ENCODE measurements at regions not wholly inside any gene's neighbourhood (a gene's known extent, or its start where the extent isn't known, plus 50 kb on each side); places are given as distances from the start of the nearest gene placed in this dataset.
"Not testable (repeated sequence)": the region's sequence is repeated elsewhere in the genome, so short reads cannot be mapped to it uniquely, and the experiment has no call there.

GRCh38 chr3:159660901-159661300, 327.7 kb upstream of the IL12A start:
- no peak for TF ChIP-seq TAF1 (IDR thresholded peaks at IDR 0.05; ENCODE audit: borderline replicate concordance, low read depth, low read length)
- TF ChIP-seq POLR2AphosphoS5 (IDR thresholded peaks at IDR 0.05; ENCODE audit: low read depth, low read length) = no peak
- TF ChIP-seq POLR2A (IDR thresholded peaks at IDR 0.05; ENCODE audit: low read depth, low read length) = no peak
- DNase-seq (ENCODE audit: insufficient read length) = no peak
- no peak for FAIRE-seq

GRCh38 chr3:159662549-159662948, 326.1 kb upstream of the IL12A start:
- no peak for FAIRE-seq
- no peak for TF ChIP-seq POLR2AphosphoS5 (IDR thresholded peaks at IDR 0.05; ENCODE audit: low read depth, low read length)
- no peak for TF ChIP-seq POLR2A (IDR thresholded peaks at IDR 0.05; ENCODE audit: low read depth, low read length)
- TF ChIP-seq TAF1 (IDR thresholded peaks at IDR 0.05; ENCODE audit: borderline replicate concordance, low read depth, low read length) = no peak

DNA sequence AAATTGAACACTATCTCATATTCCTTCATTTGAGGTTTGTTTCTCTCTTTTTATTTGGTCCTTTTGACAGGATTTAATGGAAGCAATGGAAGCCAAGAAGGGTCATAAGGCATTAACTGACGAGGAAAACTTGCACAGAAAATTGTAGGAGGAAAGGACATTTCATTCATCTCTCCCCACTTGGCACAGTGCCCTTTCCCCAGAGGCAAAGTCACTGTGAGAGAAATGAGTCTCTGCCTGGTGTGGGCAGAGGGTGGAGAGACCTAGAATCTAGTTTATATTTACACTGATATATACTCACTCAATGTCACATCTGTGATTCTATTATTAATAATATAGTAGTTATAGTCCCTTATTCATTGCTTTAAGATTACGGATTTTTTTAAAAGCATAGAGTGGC, 324.6 kb upstream of the IL12A start:
- FAIRE-seq (no peak), DNase-seq (ENCODE audit: insufficient read length) (no peak)
- no peak for TF ChIP-seq TAF1 (IDR thresholded peaks at IDR 0.05; ENCODE audit: borderline replicate concordance, low read depth, low read length)
- TF ChIP-seq POLR2A (IDR thresholded peaks at IDR 0.05; ENCODE audit: low read depth, low read length) = no peak
- no peak for TF ChIP-seq POLR2AphosphoS5 (IDR thresholded peaks at IDR 0.05; ENCODE audit: low read depth, low read length)

More at GRCh38 chr3:159662549-159662948, 326.1 kb upstream of the IL12A start:
- DNase-seq (ENCODE audit: insufficient read length) = no peak

DNA sequence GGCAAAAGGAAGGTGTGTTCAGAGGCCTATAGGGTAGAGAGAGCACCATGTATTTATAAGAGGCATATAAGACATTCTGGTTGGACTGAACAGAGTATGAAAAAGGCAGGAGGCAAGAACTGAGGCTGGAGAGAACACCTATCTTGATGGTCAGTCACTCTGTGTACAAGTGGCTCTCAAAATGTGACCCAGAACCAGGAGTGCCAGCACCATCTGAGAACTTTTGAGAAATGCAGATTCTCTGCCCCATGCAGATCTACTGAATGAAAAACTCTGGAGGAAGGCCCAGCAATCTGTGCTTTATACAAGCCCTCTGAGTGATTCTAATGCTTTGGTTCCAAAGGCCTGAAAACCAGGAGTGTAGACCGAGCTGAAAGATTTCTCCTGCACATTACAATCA, 324.0 kb upstream of the IL12A start:
- DNase-seq (ENCODE audit: insufficient read length) (no peak), FAIRE-seq (no peak)
- TF ChIP-seq POLR2AphosphoS5 (IDR thresholded peaks at IDR 0.05; ENCODE audit: low read depth, low read length) (no peak), POLR2A (IDR thresholded peaks at IDR 0.05; ENCODE audit: low read depth, low read length) (no peak), TAF1 (IDR thresholded peaks at IDR 0.05; ENCODE audit: borderline replicate concordance, low read depth, low read length) (no peak)

GRCh38 chr3:159667261-159667660, 321.4 kb upstream of the IL12A start:
- FAIRE-seq = no peak
- TF ChIP-seq POLR2A (IDR thresholded peaks at IDR 0.05; ENCODE audit: low read depth, low read length) (no peak), TAF1 (IDR thresholded peaks at IDR 0.05; ENCODE audit: borderline replicate concordance, low read depth, low read length) (no peak), POLR2AphosphoS5 (IDR thresholded peaks at IDR 0.05; ENCODE audit: low read depth, low read length) (no peak)
- DNase-seq (ENCODE audit: insufficient read length) = no peak

GRCh38 chr3:159668461-159668860, 320.2 kb upstream of the IL12A start:
- DNase-seq (ENCODE audit: insufficient read length) (no peak), FAIRE-seq (no peak)
- TF ChIP-seq POLR2A (IDR thresholded peaks at IDR 0.05; ENCODE audit: low read depth, low read length) (no peak), POLR2AphosphoS5 (IDR thresholded peaks at IDR 0.05; ENCODE audit: low read depth, low read length) (no peak), TAF1 (IDR thresholded peaks at IDR 0.05; ENCODE audit: borderline replicate concordance, low read depth, low read length) (no peak)

- TF ChIP-seq POLR2A (IDR thresholded peaks at IDR 0.05; ENCODE audit: low read depth, low read length) = no peak
- no peak for TF ChIP-seq TAF1 (IDR thresholded peaks at IDR 0.05; ENCODE audit: borderline replicate concordance, low read depth, low read length)
- no peak for TF ChIP-seq POLR2AphosphoS5 (IDR thresholded peaks at IDR 0.05; ENCODE audit: low read depth, low read length)
- FAIRE-seq (no peak), DNase-seq (ENCODE audit: insufficient read length) (no peak)
Observed at GRCh38 chr3:159668990-159669476, 319.6 kb upstream of the IL12A start.

DNA sequence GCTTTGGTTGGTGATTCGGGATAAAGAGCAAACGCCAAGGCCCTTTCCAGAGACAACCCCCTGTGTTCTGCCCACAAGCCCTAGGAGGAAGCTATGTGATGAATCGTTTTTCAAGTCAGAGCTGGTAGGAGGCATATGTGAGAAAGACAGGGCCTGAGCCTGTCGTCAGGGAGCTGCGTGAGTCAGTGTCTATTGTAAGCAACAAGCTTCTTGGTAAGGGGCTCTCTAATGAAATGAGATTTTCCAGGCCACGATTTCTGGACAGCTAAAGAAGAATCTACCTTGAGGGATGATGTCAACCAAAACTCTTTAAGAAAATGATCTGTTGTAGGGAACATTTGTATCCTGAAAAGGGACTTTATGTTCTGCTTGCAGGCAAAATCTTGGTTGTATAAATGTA, 318.9 kb upstream of the IL12A start:
- FAIRE-seq (no peak), DNase-seq (ENCODE audit: insufficient read length) (no peak)
- TF ChIP-seq POLR2AphosphoS5 (IDR thresholded peaks at IDR 0.05; ENCODE audit: low read depth, low read length) (no peak), TAF1 (IDR thresholded peaks at IDR 0.05; ENCODE audit: borderline replicate concordance, low read depth, low read length) (no peak), POLR2A (IDR thresholded peaks at IDR 0.05; ENCODE audit: low read depth, low read length) (no peak)

DNA sequence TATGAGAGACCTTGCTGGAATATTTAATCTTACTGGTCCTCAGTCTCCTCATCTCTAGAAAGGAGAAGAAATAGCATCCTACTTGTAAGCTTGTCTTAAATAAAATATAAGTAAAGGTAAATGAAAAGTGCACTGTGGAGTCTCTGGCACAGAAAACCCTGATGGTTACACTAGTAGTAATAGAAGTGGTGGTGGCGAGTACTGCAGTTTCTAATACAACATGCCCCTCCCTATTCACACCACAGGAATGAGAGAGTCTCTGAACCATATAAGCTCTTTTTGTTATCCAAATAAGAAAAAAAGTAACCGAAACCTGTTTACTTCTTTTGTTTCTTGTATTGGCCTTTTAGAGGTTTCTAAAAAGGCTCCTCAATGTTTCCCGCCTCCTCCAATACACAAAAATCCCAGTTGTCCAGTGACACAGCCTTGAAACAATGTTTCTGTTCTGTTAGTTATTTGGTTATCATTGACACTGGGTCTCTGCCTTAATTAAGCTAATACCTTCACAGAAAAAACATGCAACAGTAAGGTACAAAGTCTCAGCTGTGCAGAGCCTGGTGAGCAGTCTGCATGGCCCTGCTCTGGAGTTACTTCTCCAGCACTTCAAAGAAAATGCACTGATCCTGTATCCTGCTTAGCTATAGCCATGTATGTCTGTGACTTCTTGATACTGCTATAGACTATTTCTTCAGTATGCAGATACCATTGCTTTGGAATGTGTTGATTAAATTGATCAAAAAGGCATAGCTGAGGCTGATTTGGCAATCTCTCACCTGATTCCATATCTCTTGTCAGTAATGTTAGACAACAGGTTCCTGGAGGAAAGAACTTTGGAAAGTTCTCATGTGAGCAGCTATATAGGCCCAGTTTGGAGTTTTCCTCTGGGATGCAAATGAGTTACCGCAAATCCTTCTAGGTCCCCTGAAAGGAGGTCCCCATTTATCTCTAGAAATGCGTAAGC, 315.6 kb upstream of the IL12A start:
- no peak for FAIRE-seq
- no peak for TF ChIP-seq POLR2AphosphoS5 (IDR thresholded peaks at IDR 0.05; ENCODE audit: low read depth, low read length)
- TF ChIP-seq TAF1 (IDR thresholded peaks at IDR 0.05; ENCODE audit: borderline replicate concordance, low read depth, low read length) = no peak
- no peak for TF ChIP-seq POLR2A (IDR thresholded peaks at IDR 0.05; ENCODE audit: low read depth, low read length)
- no peak for DNase-seq (ENCODE audit: insufficient read length)

DNA sequence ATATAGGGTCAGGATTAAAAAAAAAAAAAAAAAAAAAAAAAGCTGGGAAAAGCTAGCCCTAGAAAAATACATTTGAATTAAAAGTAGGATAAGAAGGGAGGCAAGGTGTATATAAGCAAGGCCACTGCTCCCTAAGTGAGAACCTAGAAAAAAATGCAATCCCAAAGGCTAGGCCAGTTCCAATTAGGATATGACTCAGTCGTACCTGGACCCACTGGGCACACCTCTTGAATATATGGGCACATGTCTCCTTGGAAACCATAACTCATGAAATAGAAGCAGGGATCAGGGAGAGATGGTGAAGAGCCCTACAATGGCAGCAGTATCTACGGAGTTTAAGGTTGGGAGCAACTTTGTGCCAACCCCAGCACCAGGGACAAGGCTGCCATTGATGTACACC, 314.1 kb upstream of the IL12A start:
- FAIRE-seq = no peak
- DNase-seq (ENCODE audit: insufficient read length) = no peak
- TF ChIP-seq POLR2AphosphoS5 (IDR thresholded peaks at IDR 0.05; ENCODE audit: low read depth, low read length) (no peak), POLR2A (IDR thresholded peaks at IDR 0.05; ENCODE audit: low read depth, low read length) (no peak)

- TF ChIP-seq POLR2AphosphoS5 (IDR thresholded peaks at IDR 0.05; ENCODE audit: low read depth, low read length) (no peak), TAF1 (IDR thresholded peaks at IDR 0.05; ENCODE audit: borderline replicate concordance, low read depth, low read length) (no peak), POLR2A (IDR thresholded peaks at IDR 0.05; ENCODE audit: low read depth, low read length) (no peak)
- FAIRE-seq (no peak), DNase-seq (ENCODE audit: insufficient read length) (no peak)
Observed at GRCh38 chr3:159675285-159675684, 313.4 kb upstream of the IL12A start.

GRCh38 chr3:159679900-159680299, 308.7 kb upstream of the IL12A start:
- FAIRE-seq (no peak), DNase-seq (ENCODE audit: insufficient read length) (no peak)
- TF ChIP-seq POLR2AphosphoS5 (IDR thresholded peaks at IDR 0.05; ENCODE audit: low read depth, low read length) (no peak), POLR2A (IDR thresholded peaks at IDR 0.05; ENCODE audit: low read depth, low read length) (no peak), TAF1 (IDR thresholded peaks at IDR 0.05; ENCODE audit: borderline replicate concordance, low read depth, low read length) (no peak)

GRCh38 chr3:159681717-159682116, 306.9 kb upstream of the IL12A start:
- not testable (repeated sequence) for DNase-seq (ENCODE audit: insufficient read length); FAIRE-seq

Data from GM12892 (cell line).